ENCODE measurements at regions not wholly inside any gene's neighbourhood (a gene's known extent, or its start where the extent isn't known, plus 50 kb on each side); places are given as distances from the start of the nearest gene placed in this dataset.

- DNase-seq, result no peak
- no peak overlapping the region for H3K27ac ChIP-seq
- no peak overlapping the region for H3K4me3 ChIP-seq
- H3K9me3 ChIP-seq, result no peaks in the 10 kb centered on the region
- H3K27me3 ChIP-seq, result no peaks in the 10 kb centered on the region
- TF ChIP-seq EP300 (IDR thresholded peaks at IDR 0.05) (no peak), POLR2AphosphoS5 (IDR thresholded peaks at IDR 0.05) (no peak), POLR2A (IDR thresholded peaks at IDR 0.05) (no peak)
- TF ChIP-seq, protein P1, sequence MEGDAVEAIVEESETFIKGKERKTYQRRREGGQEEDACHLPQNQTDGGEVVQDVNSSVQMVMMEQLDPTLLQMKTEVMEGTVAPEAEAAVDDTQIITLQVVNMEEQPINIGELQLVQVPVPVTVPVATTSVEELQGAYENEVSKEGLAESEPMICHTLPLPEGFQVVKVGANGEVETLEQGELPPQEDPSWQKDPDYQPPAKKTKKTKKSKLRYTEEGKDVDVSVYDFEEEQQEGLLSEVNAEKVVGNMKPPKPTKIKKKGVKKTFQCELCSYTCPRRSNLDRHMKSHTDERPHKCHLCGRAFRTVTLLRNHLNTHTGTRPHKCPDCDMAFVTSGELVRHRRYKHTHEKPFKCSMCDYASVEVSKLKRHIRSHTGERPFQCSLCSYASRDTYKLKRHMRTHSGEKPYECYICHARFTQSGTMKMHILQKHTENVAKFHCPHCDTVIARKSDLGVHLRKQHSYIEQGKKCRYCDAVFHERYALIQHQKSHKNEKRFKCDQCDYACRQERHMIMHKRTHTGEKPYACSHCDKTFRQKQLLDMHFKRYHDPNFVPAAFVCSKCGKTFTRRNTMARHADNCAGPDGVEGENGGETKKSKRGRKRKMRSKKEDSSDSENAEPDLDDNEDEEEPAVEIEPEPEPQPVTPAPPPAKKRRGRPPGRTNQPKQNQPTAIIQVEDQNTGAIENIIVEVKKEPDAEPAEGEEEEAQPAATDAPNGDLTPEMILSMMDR (IDR thresholded peaks at IDR 0.05), result no peak
- no peaks in the 10 kb centered on the region for H3K36me3 ChIP-seq
- WGBS, 2 donors, result 73 to 77% methylated on average over 5 of the region's 5 CpGs
- H3K4me1 ChIP-seq, result no peaks in the 10 kb centered on the region
- intact Hi-C loops (cut with DNase I), result no loop called here
Measured at GRCh38 chr16:86142801-86143236, 243.9 kb downstream of the IRF8 start.

- no peak overlapping the region for H3K27ac ChIP-seq
- 92 to 93% methylated on average over 4 of the region's 4 CpGs for WGBS, 2 donors
- no peaks in the 10 kb centered on the region for H3K27me3 ChIP-seq
- no peaks in the 10 kb centered on the region for H3K4me1 ChIP-seq
- TF ChIP-seq POLR2AphosphoS5 (IDR thresholded peaks at IDR 0.05), result no peak
- TF ChIP-seq EP300 (IDR thresholded peaks at IDR 0.05), result no peak
- TF ChIP-seq, protein P1 (IDR thresholded peaks at IDR 0.05), result no peak
- no peak for TF ChIP-seq POLR2A (IDR thresholded peaks at IDR 0.05)
- H3K36me3 ChIP-seq, result no peaks in the 10 kb centered on the region
- DNase-seq, result no peak
- H3K9me3 ChIP-seq, result no peaks in the 10 kb centered on the region
- intact Hi-C loops (cut with DNase I), result no loop called here
- H3K4me3 ChIP-seq, result no peak overlapping the region
Measured at GRCh38 chr16:86143666-86144065, 244.7 kb downstream of the IRF8 start.

GRCh38 chr16:86145669-86146068 lies 246.7 kb downstream of the IRF8 start:
- Histone ChIP-seq H3K27me3 (no peaks in the 10 kb centered on the region), H3K4me3 (no peak overlapping the region), H3K36me3 (no peaks in the 10 kb centered on the region), H3K27ac (no peak overlapping the region), H3K4me1 (peaks cover 0 to 7% (median 4%) of the 10 kb centered on the region in 4 donors), H3K9me3 (no peaks in the 10 kb centered on the region)
- no peak for DNase-seq
- intact Hi-C loops (cut with DNase I), result no loop called here
- TF ChIP-seq, protein P1 (IDR thresholded peaks at IDR 0.05), result no peak
- no peak for TF ChIP-seq POLR2AphosphoS5 (IDR thresholded peaks at IDR 0.05)
- no peak for TF ChIP-seq POLR2A (IDR thresholded peaks at IDR 0.05)
- no peak for TF ChIP-seq EP300 (IDR thresholded peaks at IDR 0.05)
- WGBS, 2 donors, result 16 to 35% methylated on average over 1 of the region's 1 CpG

- WGBS, 2 donors, result 71 to 72% methylated on average over 18 of the region's 18 CpGs
- H3K4me1 ChIP-seq, result peaks cover 0 to 58% (median 42%) of the 10 kb centered on the region in 4 donors
- peak overlapping the region; percentile 84 to 90 (median 88) for H3K27ac ChIP-seq
- no peaks in the 10 kb centered on the region for H3K36me3 ChIP-seq
- H3K4me3 ChIP-seq, result peak overlapping the region in 1 of 4 donors; percentile 2
- TF ChIP-seq EP300 (IDR thresholded peaks at IDR 0.05), result no peak
- no peaks in the 10 kb centered on the region for H3K27me3 ChIP-seq
- H3K9me3 ChIP-seq, result no peaks in the 10 kb centered on the region
- intact Hi-C loops (cut with DNase I), result loop anchor here (2.0 to 5.0 kb wide), 4 partner anchors 72 to 312 kb away; no protein-coding TSS in a partner anchor
- no peak for DNase-seq
Measured at GRCh38 chr16:86150641-86151238, 251.8 kb downstream of the IRF8 start.

DNA sequence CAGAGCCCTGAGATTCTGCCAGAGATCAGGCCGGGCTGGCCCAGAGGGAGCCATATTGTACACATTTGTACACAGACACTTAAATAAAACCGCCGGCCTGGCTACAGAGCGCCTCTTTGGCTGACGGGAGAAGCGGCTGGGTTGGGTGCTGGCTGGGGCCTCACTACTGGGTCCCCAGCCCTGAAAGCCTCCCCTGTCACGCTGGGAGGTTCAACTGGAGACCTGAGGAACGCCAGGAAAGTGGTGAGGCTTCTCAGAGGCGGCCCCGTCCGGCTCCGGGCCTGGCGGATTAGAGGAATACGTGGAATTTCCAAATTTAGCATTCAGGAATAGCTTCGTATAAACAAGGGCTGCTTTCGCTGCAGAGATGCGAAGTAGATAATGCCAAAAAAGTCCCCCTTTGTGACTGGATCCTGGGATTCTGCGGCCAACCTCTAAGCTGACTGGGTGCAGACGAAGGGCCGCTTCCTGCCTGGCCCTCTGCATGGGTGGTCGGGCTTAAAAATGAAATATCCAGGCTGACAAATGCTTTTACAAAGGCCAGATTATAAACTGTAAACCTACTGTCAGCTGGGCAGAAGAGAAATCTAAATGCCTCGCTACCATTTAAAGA lies 252.4 kb downstream of the IRF8 start:
- peak overlapping the region; percentile 84 to 90 (median 88) for H3K27ac ChIP-seq
- WGBS, 2 donors, result 73 to 75% methylated on average over 22 of the region's 22 CpGs
- no peaks in the 10 kb centered on the region for H3K36me3 ChIP-seq
- no peaks in the 10 kb centered on the region for H3K27me3 ChIP-seq
- H3K9me3 ChIP-seq, result no peaks in the 10 kb centered on the region
- intact Hi-C loops (cut with DNase I), result loop anchor here (2.0 to 5.0 kb wide), 4 partner anchors 73 to 311 kb away; no protein-coding TSS in a partner anchor
- TF ChIP-seq POLR2A (IDR thresholded peaks at IDR 0.05) (peak in 1 of 2 donors; percentile 7), POLR2AphosphoS5 (IDR thresholded peaks at IDR 0.05) (peak; percentile 49 to 83 (median 68)), EP300 (IDR thresholded peaks at IDR 0.05) (peak; percentile 36 to 76 (median 56))
- TF ChIP-seq, protein P1 (IDR thresholded peaks at IDR 0.05), result no peak
- peak; percentile 87 for DNase-seq
- peak overlapping the region in 2 of 4 donors; percentile 2 to 20 for H3K4me3 ChIP-seq
- H3K4me1 ChIP-seq, result peaks cover 0 to 64% (median 43%) of the 10 kb centered on the region in 4 donors

Measured in sigmoid colon (tissue), 6 donors.